Right lobe of liver (tissue), 6 donors: ENCODE measurements at regions not wholly inside any gene's neighbourhood (a gene's known extent, or its start where the extent isn't known, plus 50 kb on each side); places are given as distances from the start of the nearest gene placed in this dataset.

ENCODE experiments used
- ATAC-seq, 4 donors: fragments of 200-7000 bp; cut with Tn5 transposase; one replicate each; pipeline ENCODE4 v1.9.1; 2020; ENCODE audit warnings: mild to moderate bottlenecking in 4 of 4, moderate library complexity in 4 of 4
- DNase-seq, 3 donors: peaks; one replicate each; pipeline ENCODE4 v3.0.0-alpha.2; 2020
- H3K27ac ChIP-seq, 3 donors: fragments of 200-600 bp; one replicate each; pipeline ENCODE4 v1.8.0; 2022
- H3K27me3 ChIP-seq, 2 donors: fragments of 200-600 bp; one replicate each; pipeline ENCODE4 v1.8.0; 2022
- H3K36me3 ChIP-seq, 4 donors: fragments of 200-600 bp; sonication (generic) in 1 of 4; one replicate each; pipeline versions ENCODE4 v1.5.1 to v1.8.0; 2017 to 2022; ENCODE audit warnings: control low read depth in 1 of 4
- H3K4me1 ChIP-seq, 4 donors: fragments of 200-600 bp; sonication (generic) in 1 of 4; one replicate each; pipeline versions ENCODE4 v1.5.1 to v1.8.0; 2017 to 2022; ENCODE audit warnings: control low read depth in 1 of 4
- H3K4me3 ChIP-seq, 3 donors: fragments of 200-600 bp; one replicate each; pipeline ENCODE4 v1.8.0; 2022
- H3K9me3 ChIP-seq, 4 donors: fragments of 200-600 bp; sonication (generic) in 1 of 4; one replicate each; pipeline versions ENCODE4 v1.5.1 to v1.8.0; 2017 to 2022; ENCODE audit warnings: control low read depth in 1 of 4
- CTCF ChIP-seq, 4 donors: fragments of 200-600 bp in 3 of 4; fragments of 450-650 bp in 1 of 4; IDR thresholded peaks; one replicate each; pipeline versions ENCODE4 v1.5.1 to v1.8.0; 2016 to 2022; ENCODE audit warnings: antibody characterized with exemption in 4 of 4, mild to moderate bottlenecking in 2 of 4
- POLR2A ChIP-seq: fragments of 450-650 bp; IDR thresholded peaks from one replicate; pipeline ENCODE4 v1.6.1; 2017; ENCODE audit warnings: antibody characterized with exemption, mild to moderate bottlenecking
- WGBS: methylation state at CpG from one replicate; pipeline ENCODE4 v1.1.6; 2018; ENCODE audit warnings: low coverage, low lambda C conversion rate; ENCODE audit not compliant: insufficient coverage; ENCODE audit errors: missing lambda C conversion rate; 5-methylcytosine and 5-hydroxymethylcytosine counted together
- intact Hi-C, 2 donors: fragments of 100-400 bp; cut with DNase I; formaldehyde crosslinking; loops; one replicate each; pipeline versions ENCODE4 v1.11.2 to v1.14.1; 2022
- donor health status: DM: no; HTN: yes; CAD: no.
- donor health status: DM: no; HTN: no; CAD: no.
- donor health status: DM: no; HTN: no; CAD: no.
- donor health status: DM: no; HTN: yes; CAD: no.
- donor health status: DM: no; HTN: yes; CAD: no.

- intact Hi-C loops, result no loop called here
- H3K27ac ChIP-seq, result no peak overlapping the region
- TF ChIP-seq POLR2A (no peak), CTCF (IDR thresholded peaks at IDR 0.05) (no peak)
- DNase-seq, result no peak
- no peak for ATAC-seq
- 76% methylated on average over 2 of the region's 2 CpGs for WGBS
- no peaks in the 10 kb centered on the region for H3K36me3 ChIP-seq
- no peaks in the 10 kb centered on the region for H3K27me3 ChIP-seq
- no peaks in the 10 kb centered on the region for H3K9me3 ChIP-seq
- no peaks in the 10 kb centered on the region for H3K4me1 ChIP-seq
- no peak overlapping the region for H3K4me3 ChIP-seq
Measured at GRCh38 chr13:55500694-55501093, 1640.0 kb upstream of the PRR20A start.

GRCh38 chr13:55516610-55517009 is 1624.1 kb upstream of the PRR20A start:
- intact Hi-C loops, result no loop called here
- TF ChIP-seq POLR2A (no peak), CTCF (IDR thresholded peaks at IDR 0.05) (no peak)
- Histone ChIP-seq H3K27ac (no peak overlapping the region), H3K27me3 (no peaks in the 10 kb centered on the region), H3K9me3 (no peaks in the 10 kb centered on the region), H3K4me1 (no peaks in the 10 kb centered on the region), H3K36me3 (no peaks in the 10 kb centered on the region), H3K4me3 (no peak overlapping the region)
- WGBS, result 0% methylated on average over 1 of the region's 1 CpG
- no peak for DNase-seq
- ATAC-seq, result peak in 2 of 4 donors; percentile 29 to 52

DNA sequence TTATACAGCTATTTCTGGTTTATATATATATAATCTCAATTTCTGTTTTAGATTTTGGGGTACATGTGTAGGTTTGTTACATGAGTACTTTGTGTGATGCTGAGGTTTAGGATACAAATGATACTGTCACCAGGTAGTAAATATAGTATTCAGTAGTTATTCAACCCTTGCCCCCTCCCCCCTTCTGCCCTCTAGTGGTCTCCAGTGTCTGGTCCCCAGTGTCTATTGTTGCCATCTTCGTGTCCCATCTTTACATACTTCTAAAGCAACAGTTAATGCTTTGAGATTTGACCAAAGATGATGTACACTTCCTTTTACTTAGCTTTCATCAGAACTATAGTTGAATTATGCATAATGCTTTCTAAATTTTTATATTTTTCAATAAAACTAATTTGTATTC is 1623.4 kb upstream of the PRR20A start:
- TF ChIP-seq POLR2A, result no peak
- peak in 1 of 4 donors; percentile 9 for TF ChIP-seq CTCF (IDR thresholded peaks at IDR 0.05)
- Histone ChIP-seq H3K27ac (no peak overlapping the region), H3K9me3 (no peaks in the 10 kb centered on the region), H3K4me1 (no peaks in the 10 kb centered on the region), H3K36me3 (no peaks in the 10 kb centered on the region), H3K27me3 (no peaks in the 10 kb centered on the region), H3K4me3 (no peak overlapping the region)
- intact Hi-C loops, result no loop called here
- DNase-seq (no peak), ATAC-seq (no peak)
- 60% methylated on average over 1 of the region's 1 CpG for WGBS

DNA sequence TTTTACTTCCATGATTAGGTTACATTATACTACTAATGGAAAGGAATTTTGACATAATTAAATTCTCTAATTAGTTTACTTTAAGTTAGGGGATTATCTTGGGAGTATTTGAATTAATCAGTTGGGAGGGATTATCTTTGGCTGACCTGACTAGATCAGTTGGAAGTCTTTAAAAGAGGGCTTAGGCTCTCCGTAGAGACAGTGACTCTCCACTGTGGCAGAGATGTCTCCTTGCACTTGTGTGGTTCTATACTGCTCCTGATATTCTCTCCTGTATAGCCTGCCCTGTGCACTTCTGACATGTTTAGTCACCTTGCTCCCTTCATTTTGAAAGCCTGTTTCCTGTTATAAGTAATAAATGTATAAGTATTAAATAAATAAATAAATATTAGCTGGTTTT is 1612.3 kb upstream of the PRR20A start:
- intact Hi-C loops, result no loop called here
- no peaks in the 10 kb centered on the region for H3K27me3 ChIP-seq
- no peak for ATAC-seq
- TF ChIP-seq CTCF (IDR thresholded peaks at IDR 0.05) (no peak), POLR2A (no peak)
- H3K4me1 ChIP-seq, result no peaks in the 10 kb centered on the region
- no peak overlapping the region for H3K4me3 ChIP-seq
- no peaks in the 10 kb centered on the region for H3K9me3 ChIP-seq
- 22% methylated on average over 1 of the region's 1 CpG for WGBS
- no peak overlapping the region for H3K27ac ChIP-seq
- no peak for DNase-seq
- H3K36me3 ChIP-seq, result no peaks in the 10 kb centered on the region

DNA sequence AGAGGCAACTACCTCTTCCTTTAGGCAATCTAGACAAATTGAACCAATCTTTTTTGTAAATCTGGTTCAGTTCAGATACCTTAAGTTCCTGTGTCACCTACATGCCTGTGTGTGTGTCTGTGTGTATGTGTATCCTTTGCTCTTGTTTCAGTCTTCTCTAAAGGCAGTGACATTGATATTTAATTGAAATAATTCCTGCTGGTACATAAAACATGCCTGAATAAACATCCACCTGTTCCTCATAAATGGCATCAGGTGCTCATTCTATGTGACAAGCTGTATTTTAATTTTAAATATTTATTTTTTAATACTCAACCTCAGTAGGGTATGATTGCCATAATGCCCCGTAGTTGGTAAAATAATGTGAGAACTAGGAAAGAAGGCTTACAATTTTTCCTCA is 1606.4 kb upstream of the PRR20A start:
- intact Hi-C loops, result no loop called here
- Histone ChIP-seq H3K36me3 (no peaks in the 10 kb centered on the region), H3K27me3 (no peaks in the 10 kb centered on the region), H3K4me1 (no peaks in the 10 kb centered on the region), H3K4me3 (no peak overlapping the region), H3K27ac (no peak overlapping the region), H3K9me3 (no peaks in the 10 kb centered on the region)
- ATAC-seq (no peak), DNase-seq (no peak)
- WGBS, result 72% methylated on average over 1 of the region's 1 CpG
- TF ChIP-seq POLR2A, result no peak
- no peak for TF ChIP-seq CTCF (IDR thresholded peaks at IDR 0.05)
